ENCODE measurements at regions not wholly inside any gene's neighbourhood (a gene's known extent, or its start where the extent isn't known, plus 50 kb on each side); places are given as distances from the start of the nearest gene placed in this dataset.

DNA sequence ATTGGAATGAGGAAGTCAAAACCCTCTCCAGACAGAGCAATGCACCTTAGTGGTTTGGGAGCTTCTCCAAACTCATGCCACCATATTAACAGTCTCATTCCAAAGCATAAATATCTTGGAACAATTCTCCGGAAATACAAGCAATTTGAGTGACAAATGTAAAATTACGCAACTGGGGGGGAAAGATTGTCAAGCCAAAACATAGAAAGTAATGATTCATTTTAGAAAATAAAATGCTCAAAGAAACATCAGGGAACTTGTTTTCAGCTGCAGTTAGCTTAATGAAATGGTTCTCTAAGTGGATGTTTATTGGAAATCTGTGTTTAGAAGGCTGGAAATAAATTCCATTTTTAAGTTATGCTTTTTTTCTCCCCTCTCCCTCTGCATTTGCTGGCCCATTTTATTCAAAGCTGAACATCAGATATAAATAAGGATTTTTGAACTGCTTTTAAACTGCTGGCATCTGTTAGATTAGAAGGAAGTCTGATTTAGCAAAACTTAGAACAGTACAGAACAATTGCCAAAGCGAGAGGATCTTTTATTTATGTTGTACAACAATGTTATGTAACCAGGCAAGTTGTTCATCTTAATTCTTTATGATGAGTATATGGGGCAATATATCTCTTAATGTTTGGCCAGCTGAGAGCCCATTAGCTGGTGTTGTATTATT is 551.9 kb downstream of the PRELID2 start:
- no peak for DNase-seq (ENCODE audit: low read depth)
- TF ChIP-seq, protein P1, sequence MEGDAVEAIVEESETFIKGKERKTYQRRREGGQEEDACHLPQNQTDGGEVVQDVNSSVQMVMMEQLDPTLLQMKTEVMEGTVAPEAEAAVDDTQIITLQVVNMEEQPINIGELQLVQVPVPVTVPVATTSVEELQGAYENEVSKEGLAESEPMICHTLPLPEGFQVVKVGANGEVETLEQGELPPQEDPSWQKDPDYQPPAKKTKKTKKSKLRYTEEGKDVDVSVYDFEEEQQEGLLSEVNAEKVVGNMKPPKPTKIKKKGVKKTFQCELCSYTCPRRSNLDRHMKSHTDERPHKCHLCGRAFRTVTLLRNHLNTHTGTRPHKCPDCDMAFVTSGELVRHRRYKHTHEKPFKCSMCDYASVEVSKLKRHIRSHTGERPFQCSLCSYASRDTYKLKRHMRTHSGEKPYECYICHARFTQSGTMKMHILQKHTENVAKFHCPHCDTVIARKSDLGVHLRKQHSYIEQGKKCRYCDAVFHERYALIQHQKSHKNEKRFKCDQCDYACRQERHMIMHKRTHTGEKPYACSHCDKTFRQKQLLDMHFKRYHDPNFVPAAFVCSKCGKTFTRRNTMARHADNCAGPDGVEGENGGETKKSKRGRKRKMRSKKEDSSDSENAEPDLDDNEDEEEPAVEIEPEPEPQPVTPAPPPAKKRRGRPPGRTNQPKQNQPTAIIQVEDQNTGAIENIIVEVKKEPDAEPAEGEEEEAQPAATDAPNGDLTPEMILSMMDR (IDR thresholded peaks at IDR 0.05; ENCODE audit: insufficient read depth, low read depth, low read length, missing control alignments) = no peak
- H3K4me3 ChIP-seq (ENCODE audit: low read depth, low read length) = no peak overlapping the region

- no peak for DNase-seq (ENCODE audit: low read depth)
- TF ChIP-seq, protein P1 (IDR thresholded peaks at IDR 0.05; ENCODE audit: insufficient read depth, low read depth, low read length, missing control alignments) = no peak
- H3K4me3 ChIP-seq (ENCODE audit: low read depth, low read length) = no peak overlapping the region
Observed at GRCh38 chr5:145280806-145281205, 554.3 kb downstream of the PRELID2 start.

DNA sequence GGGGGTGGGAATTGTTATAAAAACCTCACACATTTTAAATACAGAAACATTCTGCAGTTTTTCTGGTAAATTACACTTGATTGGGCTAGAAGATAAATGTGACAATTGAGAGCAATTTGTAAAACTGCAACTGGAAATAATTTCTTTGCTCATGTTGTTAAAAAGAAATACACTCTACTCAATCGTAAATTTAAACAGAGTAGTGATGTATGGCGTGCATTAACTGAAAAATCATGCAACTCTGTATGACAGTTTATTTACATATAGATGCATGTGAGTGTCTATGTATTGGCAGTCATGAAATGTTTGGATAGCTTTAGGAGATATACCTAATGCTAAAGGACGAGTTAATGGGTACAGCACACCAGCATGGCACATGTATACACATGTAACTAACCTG is 554.9 kb downstream of the PRELID2 start:
- DNase-seq (ENCODE audit: low read depth) = no peak

DNA sequence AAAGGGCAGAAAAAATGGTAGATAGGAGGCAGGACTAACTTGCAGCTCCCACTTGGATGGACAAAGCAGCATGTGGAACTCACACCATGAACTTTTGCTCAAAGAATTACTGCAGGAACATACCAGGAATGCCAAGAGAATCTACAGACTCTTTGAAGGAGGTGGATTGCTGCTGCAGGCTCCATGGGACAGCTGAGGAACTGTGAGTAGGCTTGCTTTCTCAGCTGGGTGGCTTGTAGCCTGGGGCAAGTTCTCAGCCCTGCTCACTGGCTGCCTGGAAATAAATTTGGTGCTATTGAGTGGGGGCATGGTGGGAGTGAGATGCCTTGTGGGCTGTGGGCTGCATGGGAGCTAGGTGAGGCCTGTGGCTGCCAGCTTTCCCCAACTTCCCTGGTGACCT is 574.5 kb downstream of the PRELID2 start:
- DNase-seq (ENCODE audit: low read depth) = no peak
- TF ChIP-seq, protein P1 (IDR thresholded peaks at IDR 0.05; ENCODE audit: insufficient read depth, low read depth, low read length, missing control alignments) = no peak
- no peak overlapping the region for H3K4me3 ChIP-seq (ENCODE audit: low read depth, low read length)

More for the DNA sequence above, 554.9 kb downstream of the PRELID2 start:
- no peak overlapping the region for H3K4me3 ChIP-seq (ENCODE audit: low read depth, low read length)
- TF ChIP-seq, protein P1 (IDR thresholded peaks at IDR 0.05; ENCODE audit: insufficient read depth, low read depth, low read length, missing control alignments) = no peak

DNA sequence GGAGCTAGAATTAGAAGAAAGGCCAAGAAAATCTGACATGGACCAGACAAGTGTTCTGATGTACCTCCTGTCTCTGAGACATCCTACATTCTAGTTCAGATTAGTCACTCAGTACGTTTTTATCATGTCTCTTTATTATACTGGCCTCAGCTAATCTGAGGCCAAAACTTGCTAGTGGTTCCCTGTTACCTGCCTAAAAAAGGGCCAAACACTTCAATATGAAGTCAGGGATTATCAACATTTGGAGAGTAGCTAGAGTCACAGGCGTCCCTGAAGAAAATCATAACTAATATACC is 587.4 kb downstream of the PRELID2 start:
- no peak for DNase-seq (ENCODE audit: low read depth)
- H3K4me3 ChIP-seq (ENCODE audit: low read depth, low read length) = no peak overlapping the region
- TF ChIP-seq, protein P1 (IDR thresholded peaks at IDR 0.05; ENCODE audit: insufficient read depth, low read depth, low read length, missing control alignments) = no peak

DNA sequence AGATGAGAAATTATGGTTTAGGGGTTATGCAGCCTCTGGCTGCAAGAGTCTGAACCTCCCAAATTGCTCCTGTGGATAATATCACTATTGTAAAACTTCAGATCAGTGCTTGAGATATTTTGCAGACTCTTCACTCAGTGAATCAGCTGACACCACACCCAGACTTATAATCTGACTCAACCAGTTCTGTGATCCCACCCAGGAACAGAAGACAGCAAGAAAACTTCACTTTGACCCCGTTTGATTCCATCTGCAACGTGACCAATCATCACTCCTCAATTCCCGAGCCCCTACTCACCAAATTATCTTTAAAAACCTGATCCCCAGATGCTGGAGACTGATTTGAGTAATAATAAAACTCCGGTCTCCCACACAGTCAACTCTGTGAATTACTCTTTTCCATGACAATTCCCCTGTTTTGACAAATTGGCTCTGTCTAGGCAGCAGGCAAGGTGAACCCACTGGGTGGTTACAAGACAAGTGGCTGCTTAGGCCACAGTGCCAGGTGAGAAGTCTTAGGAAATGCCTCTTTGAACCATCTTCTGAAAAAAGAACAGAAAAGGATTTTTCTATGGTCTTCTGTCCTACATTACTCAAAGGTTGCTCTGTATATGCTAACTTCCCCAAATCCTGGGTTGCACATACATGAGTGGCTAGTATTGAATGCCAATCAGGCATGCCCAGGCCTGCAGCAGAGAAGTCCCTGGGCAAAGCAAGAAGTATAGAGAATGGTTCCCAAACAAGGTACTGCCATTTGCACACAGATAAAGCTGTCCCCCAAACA is 588.0 kb downstream of the PRELID2 start:
- no peak for DNase-seq (ENCODE audit: low read depth)
- H3K4me3 ChIP-seq (ENCODE audit: low read depth, low read length) = no peak overlapping the region
- TF ChIP-seq, protein P1 (IDR thresholded peaks at IDR 0.05; ENCODE audit: insufficient read depth, low read depth, low read length, missing control alignments) = no peak
